ENCODE measurements at regions not wholly inside any gene's neighbourhood (a gene's known extent, or its start where the extent isn't known, plus 50 kb on each side); places are given as distances from the start of the nearest gene placed in this dataset.

GRCh38 chr9:78685471-78685870 lies 388.5 kb downstream of the PSAT1 start:
- TF ChIP-seq GATA2 (IDR thresholded peaks at IDR 0.05; ENCODE audit: low read depth, low read length) (no peak), GATA3 (IDR thresholded peaks at IDR 0.05; ENCODE audit: low read depth, low read length) (no peak)

All from SH-SY5Y (cell line).